ENCODE measurements at regions not wholly inside any gene's neighbourhood (a gene's known extent, or its start where the extent isn't known, plus 50 kb on each side); places are given as distances from the start of the nearest gene placed in this dataset.

DNA sequence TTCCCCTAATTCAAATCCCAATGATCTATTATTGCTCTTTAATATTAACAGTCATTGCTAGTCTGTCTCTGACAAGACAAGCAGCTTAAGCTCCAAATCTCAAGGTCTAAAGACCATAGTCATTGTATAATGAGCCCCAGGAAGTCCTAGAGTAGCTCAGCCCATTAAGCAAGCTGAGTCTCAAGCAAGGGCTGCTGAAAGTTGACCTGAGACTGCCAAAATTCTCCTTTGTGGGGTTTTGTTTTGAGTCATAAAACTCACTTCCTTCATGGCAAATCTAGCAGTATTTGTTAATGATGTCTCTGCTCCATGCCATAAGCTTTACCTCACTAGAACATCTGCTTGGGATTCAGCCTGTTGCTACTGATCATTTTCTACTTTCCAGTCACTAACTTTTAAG is 313.2 kb downstream of the ANTXR2 start:
- TF ChIP-seq, protein P1, sequence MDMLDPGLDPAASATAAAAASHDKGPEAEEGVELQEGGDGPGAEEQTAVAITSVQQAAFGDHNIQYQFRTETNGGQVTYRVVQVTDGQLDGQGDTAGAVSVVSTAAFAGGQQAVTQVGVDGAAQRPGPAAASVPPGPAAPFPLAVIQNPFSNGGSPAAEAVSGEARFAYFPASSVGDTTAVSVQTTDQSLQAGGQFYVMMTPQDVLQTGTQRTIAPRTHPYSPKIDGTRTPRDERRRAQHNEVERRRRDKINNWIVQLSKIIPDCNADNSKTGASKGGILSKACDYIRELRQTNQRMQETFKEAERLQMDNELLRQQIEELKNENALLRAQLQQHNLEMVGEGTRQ (IDR thresholded peaks at IDR 0.05; ENCODE audit: borderline replicate concordance, low read depth, low read length), result no peak
- TF ChIP-seq, protein P2, sequence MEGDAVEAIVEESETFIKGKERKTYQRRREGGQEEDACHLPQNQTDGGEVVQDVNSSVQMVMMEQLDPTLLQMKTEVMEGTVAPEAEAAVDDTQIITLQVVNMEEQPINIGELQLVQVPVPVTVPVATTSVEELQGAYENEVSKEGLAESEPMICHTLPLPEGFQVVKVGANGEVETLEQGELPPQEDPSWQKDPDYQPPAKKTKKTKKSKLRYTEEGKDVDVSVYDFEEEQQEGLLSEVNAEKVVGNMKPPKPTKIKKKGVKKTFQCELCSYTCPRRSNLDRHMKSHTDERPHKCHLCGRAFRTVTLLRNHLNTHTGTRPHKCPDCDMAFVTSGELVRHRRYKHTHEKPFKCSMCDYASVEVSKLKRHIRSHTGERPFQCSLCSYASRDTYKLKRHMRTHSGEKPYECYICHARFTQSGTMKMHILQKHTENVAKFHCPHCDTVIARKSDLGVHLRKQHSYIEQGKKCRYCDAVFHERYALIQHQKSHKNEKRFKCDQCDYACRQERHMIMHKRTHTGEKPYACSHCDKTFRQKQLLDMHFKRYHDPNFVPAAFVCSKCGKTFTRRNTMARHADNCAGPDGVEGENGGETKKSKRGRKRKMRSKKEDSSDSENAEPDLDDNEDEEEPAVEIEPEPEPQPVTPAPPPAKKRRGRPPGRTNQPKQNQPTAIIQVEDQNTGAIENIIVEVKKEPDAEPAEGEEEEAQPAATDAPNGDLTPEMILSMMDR (IDR thresholded peaks at IDR 0.05), result no peak
- TF ChIP-seq FOXM1 (IDR thresholded peaks at IDR 0.05; ENCODE audit: low read depth) (no peak), TCF12 (IDR thresholded peaks at IDR 0.05) (no peak), EP300 (IDR thresholded peaks at IDR 0.05; ENCODE audit: borderline replicate concordance in 1 of 2, low read depth in 1 of 2, low read length in 1 of 2) (no peak), RFX5 (IDR thresholded peaks at IDR 0.05; ENCODE audit: low read length) (no peak), SMC3 (IDR thresholded peaks at IDR 0.05; ENCODE audit: low read depth, low read length) (no peak)
- TF ChIP-seq, protein P3, sequence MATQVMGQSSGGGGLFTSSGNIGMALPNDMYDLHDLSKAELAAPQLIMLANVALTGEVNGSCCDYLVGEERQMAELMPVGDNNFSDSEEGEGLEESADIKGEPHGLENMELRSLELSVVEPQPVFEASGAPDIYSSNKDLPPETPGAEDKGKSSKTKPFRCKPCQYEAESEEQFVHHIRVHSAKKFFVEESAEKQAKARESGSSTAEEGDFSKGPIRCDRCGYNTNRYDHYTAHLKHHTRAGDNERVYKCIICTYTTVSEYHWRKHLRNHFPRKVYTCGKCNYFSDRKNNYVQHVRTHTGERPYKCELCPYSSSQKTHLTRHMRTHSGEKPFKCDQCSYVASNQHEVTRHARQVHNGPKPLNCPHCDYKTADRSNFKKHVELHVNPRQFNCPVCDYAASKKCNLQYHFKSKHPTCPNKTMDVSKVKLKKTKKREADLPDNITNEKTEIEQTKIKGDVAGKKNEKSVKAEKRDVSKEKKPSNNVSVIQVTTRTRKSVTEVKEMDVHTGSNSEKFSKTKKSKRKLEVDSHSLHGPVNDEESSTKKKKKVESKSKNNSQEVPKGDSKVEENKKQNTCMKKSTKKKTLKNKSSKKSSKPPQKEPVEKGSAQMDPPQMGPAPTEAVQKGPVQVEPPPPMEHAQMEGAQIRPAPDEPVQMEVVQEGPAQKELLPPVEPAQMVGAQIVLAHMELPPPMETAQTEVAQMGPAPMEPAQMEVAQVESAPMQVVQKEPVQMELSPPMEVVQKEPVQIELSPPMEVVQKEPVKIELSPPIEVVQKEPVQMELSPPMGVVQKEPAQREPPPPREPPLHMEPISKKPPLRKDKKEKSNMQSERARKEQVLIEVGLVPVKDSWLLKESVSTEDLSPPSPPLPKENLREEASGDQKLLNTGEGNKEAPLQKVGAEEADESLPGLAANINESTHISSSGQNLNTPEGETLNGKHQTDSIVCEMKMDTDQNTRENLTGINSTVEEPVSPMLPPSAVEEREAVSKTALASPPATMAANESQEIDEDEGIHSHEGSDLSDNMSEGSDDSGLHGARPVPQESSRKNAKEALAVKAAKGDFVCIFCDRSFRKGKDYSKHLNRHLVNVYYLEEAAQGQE (IDR thresholded peaks at IDR 0.05; ENCODE audit: low read depth, low read length), result no peak

All from SK-N-SH (cell line).